Keratinocyte (primary cell): ENCODE measurements at regions not wholly inside any gene's neighbourhood (a gene's known extent, or its start where the extent isn't known, plus 50 kb on each side); places are given as distances from the start of the nearest gene placed in this dataset.

ENCODE experiments used
- DNase-seq: peaks from one replicate; pipeline ENCODE4 v3.0.0-alpha.2; 2011; ENCODE audit warnings: low read depth, missing footprints, low spot score
- FAIRE-seq: peaks from 2 replicates; lab custom pipeline; 2011; peaks lifted over from hg19 to GRCh38; lab: Jason Lieb, UNC
- H2AFZ ChIP-seq: 2 replicates; pipeline ENCODE4 v1.6.0; 2012; ENCODE audit warnings: low read length, control low read depth, inconsistent platforms; ENCODE audit not compliant: control insufficient read depth
- H3K27ac ChIP-seq: 2 replicates; pipeline ENCODE4 v1.5.1; 2011; ENCODE audit warnings: low read length; ENCODE audit not compliant: control insufficient read depth, insufficient read depth
- H3K27me3 ChIP-seq: 3 replicates; pipeline ENCODE4 v1.6.0; 2011; ENCODE audit warnings: low read length; ENCODE audit not compliant: control insufficient read depth, insufficient read depth; ENCODE audit errors: extremely low read depth
- H3K36me3 ChIP-seq, 2 experiments: 2 replicates in 1 of 2; 3 replicates in 1 of 2; pipeline ENCODE4 v1.5.1; 2011; ENCODE audit warnings: low read length in 2 of 2, mild to moderate bottlenecking in 1 of 2; ENCODE audit not compliant: control insufficient read depth in 2 of 2, insufficient read depth in 2 of 2; ENCODE audit errors: extremely low read depth in 1 of 2
- H3K4me1 ChIP-seq: 3 replicates; pipeline ENCODE4 v1.5.1; 2011; ENCODE audit warnings: low read length; ENCODE audit not compliant: control insufficient read depth, insufficient read depth; ENCODE audit errors: extremely low read depth
- H3K4me2 ChIP-seq: 3 replicates; pipeline ENCODE4 v1.6.0; 2011; ENCODE audit warnings: low read depth, low read length; ENCODE audit not compliant: control insufficient read depth, insufficient read depth; ENCODE audit errors: extremely low read depth
- H3K4me3 ChIP-seq, 3 experiments: fragments of 200-600 bp in 1 of 3; sonication (generic) in 1 of 3; 2 replicates in 2 of 3; 3 replicates in 1 of 3; pipeline ENCODE4 v1.5.1; 2011 to 2016; ENCODE audit warnings: low read length in 3 of 3, mild to moderate bottlenecking in 3 of 3, control low read depth in 2 of 3, inconsistent platforms in 1 of 3, low read depth in 1 of 3, mixed read lengths in 1 of 3, mixed run types in 1 of 3, moderate library complexity in 1 of 3; ENCODE audit not compliant: control insufficient read depth in 2 of 3, insufficient read depth in 2 of 3; ENCODE audit errors: extremely low read depth in 1 of 3
- H3K79me2 ChIP-seq: 2 replicates; pipeline ENCODE4 v1.6.0; 2012; ENCODE audit warnings: low read length; ENCODE audit not compliant: control insufficient read depth, insufficient read depth
- H3K9ac ChIP-seq: 3 replicates; pipeline ENCODE4 v1.6.0; 2011; ENCODE audit warnings: low read length; ENCODE audit not compliant: control insufficient read depth, insufficient read depth; ENCODE audit errors: extremely low read depth
- H3K9me1 ChIP-seq: 3 replicates; pipeline ENCODE4 v1.6.0; 2011; ENCODE audit warnings: low read length; ENCODE audit not compliant: control insufficient read depth, insufficient read depth; ENCODE audit errors: extremely low read depth
- H3K9me3 ChIP-seq: 2 replicates; pipeline ENCODE4 v1.5.1; 2012; ENCODE audit warnings: low read depth, low read length; ENCODE audit not compliant: control insufficient read depth
- H4K20me1 ChIP-seq: 3 replicates; pipeline ENCODE4 v1.6.0; 2011; ENCODE audit warnings: low read length; ENCODE audit not compliant: control insufficient read depth, insufficient read depth; ENCODE audit errors: extremely low read depth
- EZH2 ChIP-seq: IDR thresholded peaks from one replicate; pipeline ENCODE4 v1.6.1; 2012; ENCODE audit warnings: inconsistent platforms, mild to moderate bottlenecking, low read length, moderate library complexity
- dilution Hi-C: fragments of 300-500 bp; cut with MboI; formaldehyde crosslinking; loops from one replicate; pipeline ENCODE4 v1.7.0; 2020; ENCODE audit warnings: low sequenced_read_pairs; ENCODE audit not compliant: extremely low pct_ligation_motif_present
- TF ChIP-seq, protein P1 (sequence below), 3 experiments: IDR thresholded peaks in 1 of 3; conservative IDR thresholded peaks in 1 of 3; optimal IDR thresholded peaks in 1 of 3; 2 replicates in 2 of 3; 3 replicates in 1 of 3; pipeline versions ENCODE3 to v1.5.1; 2011; ENCODE audit warnings: low read length in 3 of 3, mild to moderate bottlenecking in 3 of 3, moderate library complexity in 2 of 3, control low read depth in 1 of 3, inconsistent platforms in 1 of 3; ENCODE audit not compliant: insufficient read depth in 2 of 3; ENCODE audit errors: extremely low read depth in 1 of 3

- no peaks in the 10 kb centered on the region for H3K79me2 ChIP-seq
- dilution Hi-C loops: no loop called here
- no peak for FAIRE-seq
- H3K4me3 ChIP-seq: no peak overlapping the region
- no peak overlapping the region for H3K27ac ChIP-seq
- H3K4me1 ChIP-seq: no peaks in the 10 kb centered on the region
- H3K4me2 ChIP-seq: no peak overlapping the region
- no peaks in the 10 kb centered on the region for H4K20me1 ChIP-seq
- no peaks in the 10 kb centered on the region for H3K27me3 ChIP-seq
- no peaks in the 10 kb centered on the region for H3K9me1 ChIP-seq
- H2AFZ ChIP-seq: no peak overlapping the region
- no peak overlapping the region for H3K9ac ChIP-seq
- no peaks in the 10 kb centered on the region for H3K9me3 ChIP-seq
- no peaks in the 10 kb centered on the region for H3K36me3 ChIP-seq
- no peak for DNase-seq
- TF ChIP-seq, protein P1, sequence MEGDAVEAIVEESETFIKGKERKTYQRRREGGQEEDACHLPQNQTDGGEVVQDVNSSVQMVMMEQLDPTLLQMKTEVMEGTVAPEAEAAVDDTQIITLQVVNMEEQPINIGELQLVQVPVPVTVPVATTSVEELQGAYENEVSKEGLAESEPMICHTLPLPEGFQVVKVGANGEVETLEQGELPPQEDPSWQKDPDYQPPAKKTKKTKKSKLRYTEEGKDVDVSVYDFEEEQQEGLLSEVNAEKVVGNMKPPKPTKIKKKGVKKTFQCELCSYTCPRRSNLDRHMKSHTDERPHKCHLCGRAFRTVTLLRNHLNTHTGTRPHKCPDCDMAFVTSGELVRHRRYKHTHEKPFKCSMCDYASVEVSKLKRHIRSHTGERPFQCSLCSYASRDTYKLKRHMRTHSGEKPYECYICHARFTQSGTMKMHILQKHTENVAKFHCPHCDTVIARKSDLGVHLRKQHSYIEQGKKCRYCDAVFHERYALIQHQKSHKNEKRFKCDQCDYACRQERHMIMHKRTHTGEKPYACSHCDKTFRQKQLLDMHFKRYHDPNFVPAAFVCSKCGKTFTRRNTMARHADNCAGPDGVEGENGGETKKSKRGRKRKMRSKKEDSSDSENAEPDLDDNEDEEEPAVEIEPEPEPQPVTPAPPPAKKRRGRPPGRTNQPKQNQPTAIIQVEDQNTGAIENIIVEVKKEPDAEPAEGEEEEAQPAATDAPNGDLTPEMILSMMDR (optimal IDR thresholded peaks at IDR 0.05 in 1 of 3, IDR thresholded peaks at IDR 0.05 in 1 of 3, conservative IDR thresholded peaks at IDR 0.05 in 1 of 3; ENCODE audit: extremely low read depth in 1 of 3, insufficient read depth in 2 of 3, low read length in 3 of 3): no peak
- TF ChIP-seq EZH2: no peak
Observed at GRCh38 chr10:64234489-64234888, 713.3 kb downstream of the REEP3 start.

DNA sequence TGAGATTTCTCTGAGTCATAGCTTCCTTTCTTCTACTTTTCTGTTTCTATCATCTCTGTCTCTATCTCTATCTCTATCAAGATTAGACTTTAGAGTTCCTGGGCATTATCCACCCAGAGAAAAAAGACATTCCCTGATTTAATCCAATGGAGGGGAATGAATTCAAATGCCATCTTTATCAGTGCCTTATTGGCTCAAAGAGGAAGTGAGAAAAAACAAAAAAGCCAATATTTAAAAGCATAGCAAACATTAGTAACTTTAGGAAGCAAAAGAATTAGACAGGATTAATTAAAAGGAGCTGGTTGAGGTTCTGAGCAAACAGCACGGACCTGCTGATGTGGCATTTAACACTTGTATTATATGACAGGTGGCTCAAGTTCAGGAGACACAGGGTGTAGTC lies 736.5 kb downstream of the REEP3 start:
- Histone ChIP-seq H3K36me3 (no peaks in the 10 kb centered on the region), H3K9me3 (no peaks in the 10 kb centered on the region), H3K79me2 (no peaks in the 10 kb centered on the region), H3K27ac (no peak overlapping the region), H3K4me3 (no peak overlapping the region), H3K4me2 (no peak overlapping the region), H2AFZ (no peak overlapping the region), H3K27me3 (no peaks in the 10 kb centered on the region), H3K9ac (no peak overlapping the region), H3K4me1 (no peaks in the 10 kb centered on the region), H3K9me1 (no peaks in the 10 kb centered on the region), H4K20me1 (no peaks in the 10 kb centered on the region)
- dilution Hi-C loops: no loop called here
- no peak for FAIRE-seq
- DNase-seq: no peak
- no peak for TF ChIP-seq EZH2
- TF ChIP-seq, protein P1 (optimal IDR thresholded peaks at IDR 0.05 in 1 of 3, IDR thresholded peaks at IDR 0.05 in 1 of 3, conservative IDR thresholded peaks at IDR 0.05 in 1 of 3; ENCODE audit: extremely low read depth in 1 of 3, insufficient read depth in 2 of 3, low read length in 3 of 3): no peak
